Neural progenitor cell (in vitro differentiated cells): ENCODE measurements at regions not wholly inside any gene's neighbourhood (a gene's known extent, or its start where the extent isn't known, plus 50 kb on each side); places are given as distances from the start of the nearest gene placed in this dataset.

ENCODE experiments used
- CTCF ChIP-seq: fragments of 200-600 bp; sonication (generic); IDR thresholded peaks from 2 replicates; pipeline ENCODE4 v1.5.1; 2017; ENCODE audit warnings: antibody characterized with exemption, mild to moderate bottlenecking
- EZH2 ChIP-seq: fragments of 200-600 bp; sonication (generic); IDR thresholded peaks from 2 replicates; pipeline ENCODE4 v1.6.1; 2017; ENCODE audit warnings: antibody characterized with exemption, mild to moderate bottlenecking, moderate library complexity

- TF ChIP-seq CTCF (no peak), EZH2 (no peak)
These were observed 87.6 kb upstream of the MED13L start for GRCh38 chr12:116365114-116365513.
